ENCODE measurements at regions not wholly inside any gene's neighbourhood (a gene's known extent, or its start where the extent isn't known, plus 50 kb on each side); places are given as distances from the start of the nearest gene placed in this dataset.
"Not testable (repeated sequence)": the region's sequence is repeated elsewhere in the genome, so short reads cannot be mapped to it uniquely, and the experiment has no call there.

GRCh38 chr5:17373406-17373805 is 124.6 kb upstream of the TAF11L2 start:
- H3K27ac Mint-ChIP-seq (ENCODE audit: unreplicated experiment) = no peak overlapping the region
- no peak for DNase-seq (ENCODE audit: extremely low spot score, unreplicated experiment)
- TF ChIP-seq CTCF (IDR thresholded peaks at IDR 0.05) = no peak
- no peaks in the 10 kb centered on the region for H3K36me3 Mint-ChIP-seq (ENCODE audit: unreplicated experiment)
- no peaks in the 10 kb centered on the region for H3K9me3 Mint-ChIP-seq (ENCODE audit: unreplicated experiment)
- H3K4me1 Mint-ChIP-seq (ENCODE audit: unreplicated experiment) = peaks cover 12% of the 10 kb centered on the region
- no peak overlapping the region for H3K4me3 Mint-ChIP-seq (ENCODE audit: unreplicated experiment)
- H3K27me3 Mint-ChIP-seq (ENCODE audit: unreplicated experiment) = peaks cover 4% of the 10 kb centered on the region

- Mint-ChIP-seq H3K27ac (ENCODE audit: unreplicated experiment) (no peak overlapping the region), H3K27me3 (ENCODE audit: unreplicated experiment) (peaks cover 4% of the 10 kb centered on the region), H3K4me3 (ENCODE audit: unreplicated experiment) (no peak overlapping the region), H3K9me3 (ENCODE audit: unreplicated experiment) (no peaks in the 10 kb centered on the region), H3K36me3 (ENCODE audit: unreplicated experiment) (no peaks in the 10 kb centered on the region), H3K4me1 (ENCODE audit: unreplicated experiment) (peaks cover 18% of the 10 kb centered on the region)
- TF ChIP-seq CTCF (IDR thresholded peaks at IDR 0.05) = no peak
- DNase-seq (ENCODE audit: extremely low spot score, unreplicated experiment) = no peak
These were observed 124.0 kb upstream of the TAF11L2 start for GRCh38 chr5:17373814-17374556.

- H3K36me3 Mint-ChIP-seq (ENCODE audit: unreplicated experiment) = no peaks in the 10 kb centered on the region
- no peak for TF ChIP-seq CTCF (IDR thresholded peaks at IDR 0.05)
- no peak overlapping the region for H3K27ac Mint-ChIP-seq (ENCODE audit: unreplicated experiment)
- H3K4me3 Mint-ChIP-seq (ENCODE audit: unreplicated experiment) = no peak overlapping the region
- peaks cover 28% of the 10 kb centered on the region for H3K4me1 Mint-ChIP-seq (ENCODE audit: unreplicated experiment)
- peaks cover 4% of the 10 kb centered on the region for H3K27me3 Mint-ChIP-seq (ENCODE audit: unreplicated experiment)
- DNase-seq (ENCODE audit: extremely low spot score, unreplicated experiment) = no peak
- H3K9me3 Mint-ChIP-seq (ENCODE audit: unreplicated experiment) = no peaks in the 10 kb centered on the region
These were observed 122.9 kb upstream of the TAF11L2 start for GRCh38 chr5:17374973-17375742.

- not testable (repeated sequence) for H3K27ac Mint-ChIP-seq (ENCODE audit: unreplicated experiment); H3K4me3 Mint-ChIP-seq (ENCODE audit: unreplicated experiment); H3K9me3 Mint-ChIP-seq (ENCODE audit: unreplicated experiment); H3K27me3 Mint-ChIP-seq (ENCODE audit: unreplicated experiment); H3K36me3 Mint-ChIP-seq (ENCODE audit: unreplicated experiment); DNase-seq (ENCODE audit: extremely low spot score, unreplicated experiment)
- peaks cover 32% of the 10 kb centered on the region for H3K4me1 Mint-ChIP-seq (ENCODE audit: unreplicated experiment)
These were observed 122.1 kb upstream of the TAF11L2 start for GRCh38 chr5:17375886-17376285.

GRCh38 chr5:17378346-17378997 is 119.6 kb upstream of the TAF11L2 start:
- no peaks in the 10 kb centered on the region for H3K36me3 Mint-ChIP-seq (ENCODE audit: unreplicated experiment)
- DNase-seq (ENCODE audit: extremely low spot score, unreplicated experiment) = no peak
- H3K9me3 Mint-ChIP-seq (ENCODE audit: unreplicated experiment) = no peaks in the 10 kb centered on the region
- no peak overlapping the region for H3K4me3 Mint-ChIP-seq (ENCODE audit: unreplicated experiment)
- peaks cover under 1% of the 10 kb centered on the region for H3K27me3 Mint-ChIP-seq (ENCODE audit: unreplicated experiment)
- TF ChIP-seq CTCF (IDR thresholded peaks at IDR 0.05) = no peak
- no peak overlapping the region for H3K27ac Mint-ChIP-seq (ENCODE audit: unreplicated experiment)
- peaks cover 40% of the 10 kb centered on the region for H3K4me1 Mint-ChIP-seq (ENCODE audit: unreplicated experiment)
